ENCODE measurements at regions not wholly inside any gene's neighbourhood (a gene's known extent, or its start where the extent isn't known, plus 50 kb on each side); places are given as distances from the start of the nearest gene placed in this dataset.

DNA sequence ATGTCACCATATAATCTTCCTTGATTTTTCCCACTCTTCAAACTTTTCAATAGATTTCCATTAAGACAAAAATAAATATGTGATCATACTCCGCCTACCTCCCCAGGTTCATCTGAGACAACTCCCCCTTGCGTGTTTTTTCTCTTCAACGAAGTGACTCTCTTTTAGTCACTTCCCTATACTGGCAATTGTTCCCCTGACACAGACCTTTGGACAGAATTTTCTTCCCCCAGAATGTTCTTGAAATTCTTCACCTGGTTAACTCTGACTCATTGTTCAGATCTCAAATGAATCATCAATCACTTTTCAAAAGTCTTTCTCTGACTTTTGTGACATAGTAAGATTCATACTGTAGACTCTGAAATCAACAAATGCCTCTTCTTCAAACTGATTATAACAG lies 727.3 kb upstream of the LMO3 start:
- no peak overlapping the region for H3K27ac ChIP-seq (replicated peaks in 1 of 4)
- H3K9me3 ChIP-seq: no peaks in the 10 kb centered on the region
- DNase-seq (ENCODE audit: extremely low spot score): no peak
- WGBS: 85% methylated on average over 3 of the region's 3 CpGs
- H3K36me3 ChIP-seq: no peaks in the 10 kb centered on the region
- intact Hi-C loops (cut with DNase I): no loop called here
- H3K27me3 ChIP-seq: no peaks in the 10 kb centered on the region
- TF ChIP-seq POLR2A (IDR thresholded peaks at IDR 0.05; ENCODE audit: low read depth): no peak
- TF ChIP-seq, protein P1, sequence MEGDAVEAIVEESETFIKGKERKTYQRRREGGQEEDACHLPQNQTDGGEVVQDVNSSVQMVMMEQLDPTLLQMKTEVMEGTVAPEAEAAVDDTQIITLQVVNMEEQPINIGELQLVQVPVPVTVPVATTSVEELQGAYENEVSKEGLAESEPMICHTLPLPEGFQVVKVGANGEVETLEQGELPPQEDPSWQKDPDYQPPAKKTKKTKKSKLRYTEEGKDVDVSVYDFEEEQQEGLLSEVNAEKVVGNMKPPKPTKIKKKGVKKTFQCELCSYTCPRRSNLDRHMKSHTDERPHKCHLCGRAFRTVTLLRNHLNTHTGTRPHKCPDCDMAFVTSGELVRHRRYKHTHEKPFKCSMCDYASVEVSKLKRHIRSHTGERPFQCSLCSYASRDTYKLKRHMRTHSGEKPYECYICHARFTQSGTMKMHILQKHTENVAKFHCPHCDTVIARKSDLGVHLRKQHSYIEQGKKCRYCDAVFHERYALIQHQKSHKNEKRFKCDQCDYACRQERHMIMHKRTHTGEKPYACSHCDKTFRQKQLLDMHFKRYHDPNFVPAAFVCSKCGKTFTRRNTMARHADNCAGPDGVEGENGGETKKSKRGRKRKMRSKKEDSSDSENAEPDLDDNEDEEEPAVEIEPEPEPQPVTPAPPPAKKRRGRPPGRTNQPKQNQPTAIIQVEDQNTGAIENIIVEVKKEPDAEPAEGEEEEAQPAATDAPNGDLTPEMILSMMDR (IDR thresholded peaks at IDR 0.05): no peak
- no peak for TF ChIP-seq POLR2AphosphoS5 (IDR thresholded peaks at IDR 0.05)
- TF ChIP-seq EP300 (IDR thresholded peaks at IDR 0.05): no peak
- H3K4me1 ChIP-seq: no peaks in the 10 kb centered on the region
- no peak overlapping the region for H3K4me3 ChIP-seq

DNA sequence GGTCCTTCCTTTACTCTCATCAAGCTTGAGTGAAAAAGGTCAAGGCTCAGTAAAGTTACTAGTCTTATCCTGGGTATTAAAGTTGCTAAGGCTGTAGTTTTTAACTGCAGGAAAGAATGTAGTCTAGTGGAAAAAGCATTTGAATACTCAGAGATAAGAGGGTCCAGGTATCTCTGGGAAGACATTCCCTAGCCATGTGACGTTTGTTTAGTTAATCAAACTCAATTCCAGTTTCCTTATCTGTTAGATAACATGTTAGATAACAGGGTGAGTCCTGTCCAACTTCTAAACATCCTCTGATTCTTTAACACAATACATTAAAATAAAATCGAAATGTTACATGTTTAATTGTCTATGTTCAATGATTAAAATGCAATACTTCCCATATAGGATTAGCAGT lies 720.7 kb upstream of the LMO3 start:
- no peak overlapping the region for H3K27ac ChIP-seq (replicated peaks in 1 of 4)
- H3K27me3 ChIP-seq: no peaks in the 10 kb centered on the region
- H3K4me3 ChIP-seq: no peak overlapping the region
- no peak for DNase-seq (ENCODE audit: extremely low spot score)
- no peaks in the 10 kb centered on the region for H3K9me3 ChIP-seq
- H3K36me3 ChIP-seq: no peaks in the 10 kb centered on the region
- intact Hi-C loops (cut with DNase I): no loop called here
- TF ChIP-seq, protein P1 (IDR thresholded peaks at IDR 0.05): no peak
- TF ChIP-seq POLR2AphosphoS5 (IDR thresholded peaks at IDR 0.05) (no peak), POLR2A (IDR thresholded peaks at IDR 0.05; ENCODE audit: low read depth) (no peak), EP300 (IDR thresholded peaks at IDR 0.05) (no peak)
- H3K4me1 ChIP-seq: no peaks in the 10 kb centered on the region
- WGBS: 26% methylated on average over 2 of the region's 2 CpGs

DNA sequence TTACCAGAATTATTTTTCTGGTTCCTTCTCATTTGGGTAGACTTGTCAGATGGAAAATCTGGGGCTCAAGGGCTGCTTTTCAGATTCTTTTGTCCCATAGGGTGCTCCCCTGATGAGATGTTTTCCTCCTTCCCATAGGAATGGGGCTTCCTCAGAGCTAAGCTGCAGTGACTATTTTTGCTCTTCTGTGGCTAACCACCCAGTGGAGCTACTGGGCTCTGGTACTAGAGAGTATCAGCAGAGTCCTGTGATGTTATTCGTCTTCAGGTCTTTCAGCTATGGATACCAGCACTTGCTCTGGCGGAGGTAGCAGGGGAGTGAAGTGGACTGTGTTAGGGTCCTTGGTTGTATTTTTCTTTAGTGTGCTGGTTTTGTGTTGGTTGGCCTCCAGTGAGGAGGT lies 716.1 kb upstream of the LMO3 start:
- no peak for DNase-seq (ENCODE audit: extremely low spot score)
- TF ChIP-seq, protein P1 (IDR thresholded peaks at IDR 0.05): no peak
- no peaks in the 10 kb centered on the region for H3K4me1 ChIP-seq
- H3K27ac ChIP-seq (replicated peaks in 1 of 4): no peak overlapping the region
- 88% methylated on average over 2 of the region's 2 CpGs for WGBS
- no peaks in the 10 kb centered on the region for H3K36me3 ChIP-seq
- intact Hi-C loops (cut with DNase I): no loop called here
- H3K9me3 ChIP-seq: peaks cover 0 to 5% (median 0%) of the 10 kb centered on the region in 4 donors
- no peaks in the 10 kb centered on the region for H3K27me3 ChIP-seq
- no peak overlapping the region for H3K4me3 ChIP-seq

DNA sequence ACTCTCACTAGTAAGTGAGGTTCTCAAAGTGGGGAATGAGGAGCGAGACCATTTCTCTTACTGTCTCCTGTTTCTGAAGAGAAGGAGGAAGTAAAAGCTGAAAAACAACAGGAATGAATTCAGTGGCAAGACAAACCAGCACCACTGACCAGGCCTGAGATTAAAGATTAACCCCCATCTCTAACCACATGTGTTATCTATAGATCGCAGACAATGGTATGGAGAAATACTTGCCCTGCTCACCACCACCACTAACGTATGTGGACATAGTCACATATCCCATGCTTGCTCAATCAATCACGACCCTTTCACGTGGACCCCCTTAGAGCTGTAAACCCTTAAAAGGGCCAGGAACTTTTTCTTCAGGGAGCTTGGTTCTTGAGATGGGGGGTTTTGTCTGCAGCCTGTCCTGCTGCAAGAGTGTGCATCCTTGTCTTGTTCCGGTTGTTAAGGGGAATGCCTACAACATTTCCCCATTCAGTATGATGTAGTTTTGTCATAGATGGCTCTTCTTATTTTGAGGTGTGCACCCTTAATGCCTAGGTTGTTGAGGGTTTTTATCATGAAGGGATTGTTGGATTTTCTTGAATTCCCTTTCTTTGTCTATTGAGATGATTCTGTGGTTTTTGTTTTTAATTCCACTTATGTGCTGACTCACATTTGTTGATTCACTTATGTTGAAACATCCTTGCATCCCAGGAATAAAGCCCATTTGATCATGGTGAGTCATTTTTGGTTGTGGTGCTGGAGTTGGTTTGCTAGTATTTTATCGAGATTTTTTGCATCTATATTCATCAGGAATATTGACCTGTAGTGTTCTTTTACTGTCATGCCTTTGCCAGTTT lies 698.8 kb upstream of the LMO3 start:
- no peaks in the 10 kb centered on the region for H3K4me1 ChIP-seq
- intact Hi-C loops (cut with DNase I): no loop called here
- no peak for DNase-seq (ENCODE audit: extremely low spot score)
- peaks cover 0 to 21% (median 8%) of the 10 kb centered on the region in 4 donors for H3K9me3 ChIP-seq
- H3K27ac ChIP-seq (replicated peaks in 1 of 4): no peak overlapping the region
- H3K27me3 ChIP-seq: no peaks in the 10 kb centered on the region
- no peak overlapping the region for H3K4me3 ChIP-seq
- TF ChIP-seq EP300 (IDR thresholded peaks at IDR 0.05): no peak
- TF ChIP-seq POLR2AphosphoS5 (IDR thresholded peaks at IDR 0.05): no peak
- WGBS: 89% methylated on average over 7 of the region's 7 CpGs
- H3K36me3 ChIP-seq: no peaks in the 10 kb centered on the region

DNA sequence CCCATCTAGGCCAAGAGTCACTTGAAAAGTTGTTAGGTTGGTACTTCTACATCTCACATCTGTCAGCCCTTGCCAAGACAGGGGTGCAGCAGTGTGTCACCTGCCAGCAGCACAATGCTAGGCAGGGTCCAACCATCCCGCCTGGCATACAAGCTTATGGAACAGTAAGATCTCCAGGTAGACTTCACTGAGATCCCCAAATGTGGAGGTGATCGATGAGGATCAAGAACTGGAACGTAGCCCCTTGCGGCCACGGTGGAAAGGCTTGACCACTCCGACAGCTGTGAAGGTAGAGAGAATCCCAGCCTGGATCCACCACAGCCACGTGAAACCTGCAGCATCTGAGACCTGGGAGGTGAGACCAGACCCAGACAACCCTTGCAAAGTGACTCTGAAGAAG lies 696.0 kb upstream of the LMO3 start:
- Histone ChIP-seq H3K4me1 (no peaks in the 10 kb centered on the region), H3K4me3 (no peak overlapping the region), H3K9me3 (peaks cover 0 to 27% (median 8%) of the 10 kb centered on the region in 4 donors), H3K27me3 (no peaks in the 10 kb centered on the region), H3K36me3 (no peaks in the 10 kb centered on the region), H3K27ac (replicated peaks in 1 of 4) (no peak overlapping the region)
- WGBS: 94% methylated on average over 7 of the region's 7 CpGs
- TF ChIP-seq POLR2A (IDR thresholded peaks at IDR 0.05; ENCODE audit: low read depth): no peak
- no peak for TF ChIP-seq EP300 (IDR thresholded peaks at IDR 0.05)
- TF ChIP-seq POLR2AphosphoS5 (IDR thresholded peaks at IDR 0.05): no peak
- TF ChIP-seq, protein P1 (IDR thresholded peaks at IDR 0.05): no peak
- no peak for DNase-seq (ENCODE audit: extremely low spot score)
- intact Hi-C loops (cut with DNase I): no loop called here
